Right lobe of liver (tissue), 4 donors: ENCODE measurements at regions not wholly inside any gene's neighbourhood (a gene's known extent, or its start where the extent isn't known, plus 50 kb on each side); places are given as distances from the start of the nearest gene placed in this dataset.

Experiments
- POLR2A ChIP-seq: fragments of 450-650 bp; IDR thresholded peaks from one replicate; pipeline ENCODE4 v1.6.1; 2017; ENCODE audit warnings: antibody characterized with exemption, mild to moderate bottlenecking
- TF ChIP-seq, protein P1 (sequence below), 4 donors: fragments of 200-600 bp in 3 of 4; fragments of 450-650 bp in 1 of 4; IDR thresholded peaks; one replicate each; pipeline versions ENCODE4 v1.5.1 to v1.8.0; 2016 to 2022; ENCODE audit warnings: antibody characterized with exemption in 4 of 4, mild to moderate bottlenecking in 2 of 4
- donor health status: DM: no; HTN: no; CAD: no.
- donor health status: DM: no; HTN: no; CAD: no.
- donor health status: DM: no; HTN: yes; CAD: no.

DNA sequence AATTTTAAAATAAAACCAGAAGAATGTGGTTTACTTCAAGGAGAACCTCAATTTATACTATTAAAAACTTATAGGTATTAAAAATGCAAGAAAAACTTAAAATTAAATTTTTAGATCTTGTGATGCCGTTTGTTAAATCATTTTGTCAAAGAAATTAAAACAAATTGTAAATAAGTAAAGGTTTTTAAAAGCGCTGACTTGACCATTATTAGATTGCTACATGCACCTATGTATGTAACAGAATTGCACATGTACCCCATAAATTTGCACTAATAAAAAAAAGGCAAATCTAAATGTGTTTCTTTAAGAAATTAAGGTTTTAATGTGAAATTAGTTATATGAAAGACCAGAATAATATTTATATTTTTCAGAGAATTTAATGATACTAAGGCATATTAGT lies 156.1 kb downstream of the LARP7 start:
- TF ChIP-seq, protein P1, sequence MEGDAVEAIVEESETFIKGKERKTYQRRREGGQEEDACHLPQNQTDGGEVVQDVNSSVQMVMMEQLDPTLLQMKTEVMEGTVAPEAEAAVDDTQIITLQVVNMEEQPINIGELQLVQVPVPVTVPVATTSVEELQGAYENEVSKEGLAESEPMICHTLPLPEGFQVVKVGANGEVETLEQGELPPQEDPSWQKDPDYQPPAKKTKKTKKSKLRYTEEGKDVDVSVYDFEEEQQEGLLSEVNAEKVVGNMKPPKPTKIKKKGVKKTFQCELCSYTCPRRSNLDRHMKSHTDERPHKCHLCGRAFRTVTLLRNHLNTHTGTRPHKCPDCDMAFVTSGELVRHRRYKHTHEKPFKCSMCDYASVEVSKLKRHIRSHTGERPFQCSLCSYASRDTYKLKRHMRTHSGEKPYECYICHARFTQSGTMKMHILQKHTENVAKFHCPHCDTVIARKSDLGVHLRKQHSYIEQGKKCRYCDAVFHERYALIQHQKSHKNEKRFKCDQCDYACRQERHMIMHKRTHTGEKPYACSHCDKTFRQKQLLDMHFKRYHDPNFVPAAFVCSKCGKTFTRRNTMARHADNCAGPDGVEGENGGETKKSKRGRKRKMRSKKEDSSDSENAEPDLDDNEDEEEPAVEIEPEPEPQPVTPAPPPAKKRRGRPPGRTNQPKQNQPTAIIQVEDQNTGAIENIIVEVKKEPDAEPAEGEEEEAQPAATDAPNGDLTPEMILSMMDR (IDR thresholded peaks at IDR 0.05): no peak
- no peak for TF ChIP-seq POLR2A
